Keratinocyte (primary cell): ENCODE measurements at regions not wholly inside any gene's neighbourhood (a gene's known extent, or its start where the extent isn't known, plus 50 kb on each side); places are given as distances from the start of the nearest gene placed in this dataset.
"Not testable (repeated sequence)": the region's sequence is repeated elsewhere in the genome, so short reads cannot be mapped to it uniquely, and the experiment has no call there.

Source experiments
- DNase-seq: peaks from one replicate; pipeline ENCODE4 v3.0.0-alpha.2; 2011; ENCODE audit warnings: low read depth, missing footprints, low spot score
- FAIRE-seq: peaks from 2 replicates; lab custom pipeline; 2011; peaks lifted over from hg19 to GRCh38; lab: Jason Lieb, UNC
- H2AFZ ChIP-seq: 2 replicates; pipeline ENCODE4 v1.6.0; 2012; ENCODE audit warnings: low read length, control low read depth, inconsistent platforms; ENCODE audit not compliant: control insufficient read depth
- H3K27ac ChIP-seq: 2 replicates; pipeline ENCODE4 v1.5.1; 2011; ENCODE audit warnings: low read length; ENCODE audit not compliant: control insufficient read depth, insufficient read depth
- H3K27me3 ChIP-seq: 3 replicates; pipeline ENCODE4 v1.6.0; 2011; ENCODE audit warnings: low read length; ENCODE audit not compliant: control insufficient read depth, insufficient read depth; ENCODE audit errors: extremely low read depth
- H3K36me3 ChIP-seq, 2 experiments: 2 replicates in 1 of 2; 3 replicates in 1 of 2; pipeline ENCODE4 v1.5.1; 2011; ENCODE audit warnings: low read length in 2 of 2, mild to moderate bottlenecking in 1 of 2; ENCODE audit not compliant: control insufficient read depth in 2 of 2, insufficient read depth in 2 of 2; ENCODE audit errors: extremely low read depth in 1 of 2
- H3K4me1 ChIP-seq: 3 replicates; pipeline ENCODE4 v1.5.1; 2011; ENCODE audit warnings: low read length; ENCODE audit not compliant: control insufficient read depth, insufficient read depth; ENCODE audit errors: extremely low read depth
- H3K4me2 ChIP-seq: 3 replicates; pipeline ENCODE4 v1.6.0; 2011; ENCODE audit warnings: low read depth, low read length; ENCODE audit not compliant: control insufficient read depth, insufficient read depth; ENCODE audit errors: extremely low read depth
- H3K4me3 ChIP-seq, 3 experiments: fragments of 200-600 bp in 1 of 3; sonication (generic) in 1 of 3; 2 replicates in 2 of 3; 3 replicates in 1 of 3; pipeline ENCODE4 v1.5.1; 2011 to 2016; ENCODE audit warnings: low read length in 3 of 3, mild to moderate bottlenecking in 3 of 3, control low read depth in 2 of 3, inconsistent platforms in 1 of 3, low read depth in 1 of 3, mixed read lengths in 1 of 3, mixed run types in 1 of 3, moderate library complexity in 1 of 3; ENCODE audit not compliant: control insufficient read depth in 2 of 3, insufficient read depth in 2 of 3; ENCODE audit errors: extremely low read depth in 1 of 3
- H3K79me2 ChIP-seq: 2 replicates; pipeline ENCODE4 v1.6.0; 2012; ENCODE audit warnings: low read length; ENCODE audit not compliant: control insufficient read depth, insufficient read depth
- H3K9ac ChIP-seq: 3 replicates; pipeline ENCODE4 v1.6.0; 2011; ENCODE audit warnings: low read length; ENCODE audit not compliant: control insufficient read depth, insufficient read depth; ENCODE audit errors: extremely low read depth
- H3K9me1 ChIP-seq: 3 replicates; pipeline ENCODE4 v1.6.0; 2011; ENCODE audit warnings: low read length; ENCODE audit not compliant: control insufficient read depth, insufficient read depth; ENCODE audit errors: extremely low read depth
- H3K9me3 ChIP-seq: 2 replicates; pipeline ENCODE4 v1.5.1; 2012; ENCODE audit warnings: low read depth, low read length; ENCODE audit not compliant: control insufficient read depth
- H4K20me1 ChIP-seq: 3 replicates; pipeline ENCODE4 v1.6.0; 2011; ENCODE audit warnings: low read length; ENCODE audit not compliant: control insufficient read depth, insufficient read depth; ENCODE audit errors: extremely low read depth
- EZH2 ChIP-seq: IDR thresholded peaks from one replicate; pipeline ENCODE4 v1.6.1; 2012; ENCODE audit warnings: inconsistent platforms, mild to moderate bottlenecking, low read length, moderate library complexity
- dilution Hi-C: fragments of 300-500 bp; cut with MboI; formaldehyde crosslinking; loops from one replicate; pipeline ENCODE4 v1.7.0; 2020; ENCODE audit warnings: low sequenced_read_pairs; ENCODE audit not compliant: extremely low pct_ligation_motif_present
- TF ChIP-seq, protein P1 (sequence below), 3 experiments: IDR thresholded peaks in 1 of 3; conservative IDR thresholded peaks in 1 of 3; optimal IDR thresholded peaks in 1 of 3; 2 replicates in 2 of 3; 3 replicates in 1 of 3; pipeline versions ENCODE3 to v1.5.1; 2011; ENCODE audit warnings: low read length in 3 of 3, mild to moderate bottlenecking in 3 of 3, moderate library complexity in 2 of 3, control low read depth in 1 of 3, inconsistent platforms in 1 of 3; ENCODE audit not compliant: insufficient read depth in 2 of 3; ENCODE audit errors: extremely low read depth in 1 of 3

DNA sequence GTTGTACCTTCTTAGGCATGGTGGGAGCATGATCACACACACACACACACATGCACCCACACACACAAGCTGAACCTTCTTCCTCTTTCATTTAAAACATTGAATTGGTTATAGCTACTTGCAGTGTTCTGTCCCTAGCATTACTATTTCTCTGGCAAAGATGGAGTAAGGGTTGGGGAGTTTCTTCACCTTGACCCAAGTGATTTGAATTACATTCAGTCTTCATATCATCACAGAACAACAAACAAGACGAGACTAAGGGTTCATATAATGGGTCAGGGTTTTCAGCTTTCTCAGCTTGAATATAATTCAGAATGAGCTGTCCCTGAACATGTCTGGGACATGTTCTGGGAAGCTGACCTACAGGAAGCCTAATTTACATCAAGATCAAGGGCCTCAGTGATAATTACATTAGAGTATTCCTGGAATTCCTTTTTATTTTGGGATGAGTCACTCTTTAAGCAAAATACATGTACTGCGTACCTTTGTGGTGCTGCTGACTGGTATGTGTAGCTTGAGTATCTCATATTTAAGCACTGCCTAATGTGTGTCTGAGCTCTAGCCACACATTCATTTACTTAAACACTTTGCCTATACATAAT lies 213.5 kb upstream of the TMEM229A start:
- Histone ChIP-seq H3K27me3 (no peaks in the 10 kb centered on the region), H3K79me2 (no peaks in the 10 kb centered on the region), H3K4me2 (peak overlapping the region; percentile 57), H3K36me3 (no peaks in the 10 kb centered on the region), H3K27ac (peak overlapping the region; percentile 87), H3K9me3 (no peaks in the 10 kb centered on the region), H3K9me1 (no peaks in the 10 kb centered on the region), H3K4me3 (no peak overlapping the region), H4K20me1 (no peaks in the 10 kb centered on the region), H3K4me1 (peaks cover 10% of the 10 kb centered on the region), H3K9ac (peak overlapping the region; percentile 29), H2AFZ (peak overlapping the region; percentile 73)
- FAIRE-seq: peak; percentile 90
- dilution Hi-C loops: no loop called here
- DNase-seq: peak; percentile 62
- TF ChIP-seq, protein P1, sequence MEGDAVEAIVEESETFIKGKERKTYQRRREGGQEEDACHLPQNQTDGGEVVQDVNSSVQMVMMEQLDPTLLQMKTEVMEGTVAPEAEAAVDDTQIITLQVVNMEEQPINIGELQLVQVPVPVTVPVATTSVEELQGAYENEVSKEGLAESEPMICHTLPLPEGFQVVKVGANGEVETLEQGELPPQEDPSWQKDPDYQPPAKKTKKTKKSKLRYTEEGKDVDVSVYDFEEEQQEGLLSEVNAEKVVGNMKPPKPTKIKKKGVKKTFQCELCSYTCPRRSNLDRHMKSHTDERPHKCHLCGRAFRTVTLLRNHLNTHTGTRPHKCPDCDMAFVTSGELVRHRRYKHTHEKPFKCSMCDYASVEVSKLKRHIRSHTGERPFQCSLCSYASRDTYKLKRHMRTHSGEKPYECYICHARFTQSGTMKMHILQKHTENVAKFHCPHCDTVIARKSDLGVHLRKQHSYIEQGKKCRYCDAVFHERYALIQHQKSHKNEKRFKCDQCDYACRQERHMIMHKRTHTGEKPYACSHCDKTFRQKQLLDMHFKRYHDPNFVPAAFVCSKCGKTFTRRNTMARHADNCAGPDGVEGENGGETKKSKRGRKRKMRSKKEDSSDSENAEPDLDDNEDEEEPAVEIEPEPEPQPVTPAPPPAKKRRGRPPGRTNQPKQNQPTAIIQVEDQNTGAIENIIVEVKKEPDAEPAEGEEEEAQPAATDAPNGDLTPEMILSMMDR (optimal IDR thresholded peaks at IDR 0.05 in 1 of 3, IDR thresholded peaks at IDR 0.05 in 1 of 3, conservative IDR thresholded peaks at IDR 0.05 in 1 of 3; ENCODE audit: extremely low read depth in 1 of 3, insufficient read depth in 2 of 3, low read length in 3 of 3): no peak
- no peak for TF ChIP-seq EZH2

DNA sequence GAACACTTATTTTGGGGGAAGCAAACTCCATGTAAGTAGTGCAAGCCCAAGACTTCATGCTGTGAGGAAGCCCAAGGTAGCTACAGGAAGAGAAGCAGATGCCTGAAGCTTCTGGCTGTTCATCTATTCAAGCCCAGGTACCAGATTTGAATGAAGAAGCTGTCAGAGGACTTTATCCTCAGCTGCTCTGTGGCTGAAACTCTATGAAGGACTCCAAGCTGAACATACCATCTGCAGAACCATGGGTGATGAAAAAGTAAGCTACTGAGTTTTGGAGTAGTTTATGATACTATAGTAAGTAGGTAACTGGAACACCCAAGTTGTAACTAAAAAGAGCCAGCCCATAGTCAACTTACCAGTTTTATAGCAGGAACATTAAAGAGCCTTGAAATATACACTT lies 211.6 kb upstream of the TMEM229A start:
- H3K9ac ChIP-seq, DNase-seq, H3K79me2 ChIP-seq, H3K4me2 ChIP-seq, H3K9me1 ChIP-seq, H2AFZ ChIP-seq, H3K27me3 ChIP-seq, dilution Hi-C loops, H4K20me1 ChIP-seq, H3K9me3 ChIP-seq, H3K36me3 ChIP-seq, H3K4me3 ChIP-seq, H3K27ac ChIP-seq: not testable (repeated sequence)
- H3K4me1 ChIP-seq: peaks cover 10% of the 10 kb centered on the region
- peak; percentile 67 for FAIRE-seq

DNA sequence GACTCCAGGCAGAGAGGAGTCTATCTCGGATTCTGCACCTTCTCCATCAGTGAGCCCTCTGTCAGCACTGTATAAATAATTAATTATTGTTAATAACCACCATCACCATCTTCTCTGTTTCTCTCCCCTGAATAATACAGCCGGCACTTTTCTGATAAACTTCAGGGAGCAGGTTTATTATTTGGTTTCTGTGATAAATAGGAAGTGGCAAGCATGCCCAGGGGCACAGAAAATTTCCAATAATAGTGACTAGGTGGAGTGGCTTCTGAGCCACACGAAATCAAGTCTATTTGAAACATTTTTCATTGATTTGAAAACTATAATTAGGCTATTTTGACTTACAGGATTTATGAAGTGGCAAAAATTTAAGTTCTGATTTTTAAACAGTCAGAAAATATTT lies 186.8 kb upstream of the TMEM229A start:
- H3K4me2 ChIP-seq: no peak overlapping the region
- dilution Hi-C loops: no loop called here
- no peak overlapping the region for H3K9ac ChIP-seq
- no peaks in the 10 kb centered on the region for H3K27me3 ChIP-seq
- no peaks in the 10 kb centered on the region for H3K36me3 ChIP-seq
- no peaks in the 10 kb centered on the region for H3K4me1 ChIP-seq
- no peaks in the 10 kb centered on the region for H3K9me1 ChIP-seq
- H3K79me2 ChIP-seq: no peaks in the 10 kb centered on the region
- H3K9me3 ChIP-seq: no peaks in the 10 kb centered on the region
- no peaks in the 10 kb centered on the region for H4K20me1 ChIP-seq
- H3K27ac ChIP-seq: no peak overlapping the region
- no peak overlapping the region for H2AFZ ChIP-seq
- DNase-seq: no peak
- TF ChIP-seq, protein P1 (optimal IDR thresholded peaks at IDR 0.05 in 1 of 3, IDR thresholded peaks at IDR 0.05 in 1 of 3, conservative IDR thresholded peaks at IDR 0.05 in 1 of 3; ENCODE audit: extremely low read depth in 1 of 3, insufficient read depth in 2 of 3, low read length in 3 of 3): no peak
- no peak for TF ChIP-seq EZH2
- no peak for FAIRE-seq
- no peak overlapping the region for H3K4me3 ChIP-seq
